ENCODE measurements at regions not wholly inside any gene's neighbourhood (a gene's known extent, or its start where the extent isn't known, plus 50 kb on each side); places are given as distances from the start of the nearest gene placed in this dataset.

GRCh38 chr1:228851618-228852017 is 116.3 kb downstream of the RHOU start:
- intact Hi-C loops (cut with DNase I) = no loop called here
- no peak for DNase-seq

GRCh38 chr1:228852024-228852423 is 116.7 kb downstream of the RHOU start:
- WGBS, 3 donors = 64 to 77% (median 76%) methylated on average over 4 of the region's 4 CpGs
- H3K4me1 ChIP-seq = peaks cover 13% of the 10 kb centered on the region
- no peak overlapping the region for H3K4me3 ChIP-seq
- no peaks in the 10 kb centered on the region for H3K27me3 ChIP-seq (ENCODE audit: insufficient read depth in 3 of 3, low read length in 2 of 3)
- H3K9me3 ChIP-seq = no peaks in the 10 kb centered on the region
- no peaks in the 10 kb centered on the region for H3K36me3 ChIP-seq (ENCODE audit: insufficient read depth in 1 of 2, low read depth in 1 of 2)
- intact Hi-C loops (cut with DNase I) = no loop called here
- ATAC-seq (no peak), DNase-seq (no peak)
- H3K27ac ChIP-seq = no peak overlapping the region
- TF ChIP-seq CTCF (IDR thresholded peaks at IDR 0.05) = no peak

More at GRCh38 chr1:228851618-228852017, 116.3 kb downstream of the RHOU start:
- H3K27ac ChIP-seq = no peak overlapping the region
- no peaks in the 10 kb centered on the region for H3K27me3 ChIP-seq (ENCODE audit: insufficient read depth in 3 of 3, low read length in 2 of 3)
- no peaks in the 10 kb centered on the region for H3K9me3 ChIP-seq
- no peaks in the 10 kb centered on the region for H3K36me3 ChIP-seq (ENCODE audit: insufficient read depth in 1 of 2, low read depth in 1 of 2)
- H3K4me3 ChIP-seq = no peak overlapping the region
- TF ChIP-seq CTCF (IDR thresholded peaks at IDR 0.05) = no peak
- 73 to 77% (median 75%) methylated on average over 6 of the region's 6 CpGs for WGBS, 3 donors
- ATAC-seq = no peak
- H3K4me1 ChIP-seq = peaks cover 13% of the 10 kb centered on the region

GRCh38 chr1:228852511-228853088 is 117.3 kb downstream of the RHOU start:
- Histone ChIP-seq H3K27ac (no peak overlapping the region), H3K27me3 (ENCODE audit: insufficient read depth in 3 of 3, low read length in 2 of 3) (no peaks in the 10 kb centered on the region), H3K4me1 (peaks cover 13% of the 10 kb centered on the region), H3K9me3 (no peaks in the 10 kb centered on the region), H3K36me3 (ENCODE audit: insufficient read depth in 1 of 2, low read depth in 1 of 2) (no peaks in the 10 kb centered on the region), H3K4me3 (no peak overlapping the region)
- 94 to 96% (median 94%) methylated on average over 3 of the region's 3 CpGs for WGBS, 3 donors
- ATAC-seq (no peak), DNase-seq (no peak)
- TF ChIP-seq CTCF (IDR thresholded peaks at IDR 0.05) = no peak
- intact Hi-C loops (cut with DNase I) = no loop called here

- Histone ChIP-seq H3K9me3 (no peaks in the 10 kb centered on the region), H3K27ac (no peak overlapping the region), H3K4me3 (no peak overlapping the region), H3K4me1 (peaks cover 13% of the 10 kb centered on the region), H3K27me3 (ENCODE audit: insufficient read depth in 3 of 3, low read length in 2 of 3) (no peaks in the 10 kb centered on the region), H3K36me3 (ENCODE audit: insufficient read depth in 1 of 2, low read depth in 1 of 2) (no peaks in the 10 kb centered on the region)
- DNase-seq (no peak), ATAC-seq (no peak)
- intact Hi-C loops (cut with DNase I) = no loop called here
- 94 to 98% (median 94%) methylated on average over 2 of the region's 2 CpGs for WGBS, 3 donors
- TF ChIP-seq CTCF (IDR thresholded peaks at IDR 0.05) = no peak
Observed at GRCh38 chr1:228853191-228853590, 117.9 kb downstream of the RHOU start.

- H3K27me3 ChIP-seq (ENCODE audit: insufficient read depth in 3 of 3, low read length in 2 of 3) = no peaks in the 10 kb centered on the region
- no peak for TF ChIP-seq CTCF (IDR thresholded peaks at IDR 0.05)
- H3K27ac ChIP-seq = no peak overlapping the region
- no peak for DNase-seq
- intact Hi-C loops (cut with DNase I) = no loop called here
- H3K4me3 ChIP-seq = no peak overlapping the region
- 84 to 91% (median 85%) methylated on average over 1 of the region's 1 CpG for WGBS, 3 donors
- H3K9me3 ChIP-seq = no peaks in the 10 kb centered on the region
- peaks cover 12% of the 10 kb centered on the region for H3K4me1 ChIP-seq
- H3K36me3 ChIP-seq (ENCODE audit: insufficient read depth in 1 of 2, low read depth in 1 of 2) = no peaks in the 10 kb centered on the region
- no peak for ATAC-seq
Observed at GRCh38 chr1:228853637-228854036, 118.4 kb downstream of the RHOU start.

Measured in psoas muscle (tissue), 7 donors.